ENCODE measurements at regions not wholly inside any gene's neighbourhood (a gene's known extent, or its start where the extent isn't known, plus 50 kb on each side); places are given as distances from the start of the nearest gene placed in this dataset.

GRCh38 chr16:25566183-25566582, 125.6 kb upstream of the HS3ST4 start:
- TF ChIP-seq POLR2A (IDR thresholded peaks at IDR 0.05) = no peak
- no peak for TF ChIP-seq CTCF (IDR thresholded peaks at IDR 0.05)

All from body of pancreas (tissue), 4 donors.